K562 (cell line): ENCODE measurements at regions not wholly inside any gene's neighbourhood (a gene's known extent, or its start where the extent isn't known, plus 50 kb on each side); places are given as distances from the start of the nearest gene placed in this dataset.

Experiments used
- ATAC-seq: fragments of 200-7000 bp; cut with Tn5 transposase; 3 replicates; pipeline ENCODE4 v1.9.1; 2020; ENCODE audit warnings: moderate library complexity
- BruUV-seq: library from RNA; stranded (reverse); fragments of 400-500 nt; replicated peaks from 2 replicates; lab custom pipeline; 2021; lab: Mats Ljungman, UMichigan
- CTCF ChIA-PET: fragments of 300-600 bp; formaldehyde crosslinking; extraction: SDS; loops from one replicate; lab custom pipeline; 2021; ENCODE audit warnings: low intra/inter-chr PET ratio; lab: Yijun Ruan, JAX
- POLR2A ChIA-PET: fragments of 300-600, 350-650 bp; sonication (Branson Sonifier 250); formaldehyde crosslinking; extraction: SDS; loops from one replicate; lab custom pipeline; 2021; ENCODE audit warnings: antibody characterized with exemption, inconsistent platforms; lab: Yijun Ruan, JAX
- DNase-seq, 4 experiments: peaks; one replicate each; pipeline versions ENCODE4 v3.0.0 to v3.0.0-alpha.2; 2011 to 2018; ENCODE audit warnings: low spot score in 3 of 4, mixed read lengths in 3 of 4; ENCODE audit errors: extremely low read depth in 1 of 4
- FAIRE-seq: peaks from 2 replicates; lab custom pipeline; 2011; peaks lifted over from hg19 to GRCh38; lab: Jason Lieb, UNC
- H2AFZ ChIP-seq: 2 replicates; pipeline ENCODE4 v1.6.0; 2011; ENCODE audit warnings: low read depth, low read length, control low read depth, inconsistent platforms
- H3K27ac ChIP-seq: fragments of 200-600 bp; 3 replicates; pipeline ENCODE4 v1.8.0; 2011; ENCODE audit warnings: low read depth, mild to moderate bottlenecking, control low read depth, inconsistent platforms, low read length, moderate library complexity, mixed read lengths; ENCODE audit errors: extremely low read depth
- H3K27me3 ChIP-seq, 2 experiments: fragments of 300-600 bp in 1 of 2; 2 replicates in 1 of 2; 3 replicates in 1 of 2; pipeline versions ENCODE4 v1.6.0 to v1.8.0; 2011; ENCODE audit warnings: inconsistent platforms in 2 of 2, low read length in 2 of 2, mild to moderate bottlenecking in 1 of 2, mixed read lengths in 1 of 2, moderate library complexity in 1 of 2; ENCODE audit not compliant: control insufficient read depth in 2 of 2, insufficient read depth in 2 of 2
- H3K36me3 ChIP-seq: fragments of 300-600 bp; 3 replicates; pipeline ENCODE4 v1.8.0; 2011; ENCODE audit warnings: mild to moderate bottlenecking, low read length, inconsistent platforms; ENCODE audit not compliant: control insufficient read depth, insufficient read depth
- H3K4me1 ChIP-seq, 2 experiments: fragments of 200-600 bp in 1 of 2; replicated peaks in 1 of 2; 2 replicates in 1 of 2; 3 replicates in 1 of 2; pipeline versions ENCODE4 v1.5.1 to v1.8.0; 2011; ENCODE audit warnings: inconsistent platforms in 2 of 2, low read length in 2 of 2, mild to moderate bottlenecking in 1 of 2, mixed read lengths in 1 of 2, moderate library complexity in 1 of 2; ENCODE audit not compliant: control insufficient read depth in 2 of 2, insufficient read depth in 2 of 2
- H3K4me2 ChIP-seq: 2 replicates; pipeline ENCODE4 v1.6.1; 2011; ENCODE audit warnings: low read length, control low read depth, inconsistent platforms, mixed read lengths; ENCODE audit not compliant: insufficient read depth
- H3K4me3 ChIP-seq: fragments of 200-600 bp; sonication (generic), shearing (Covaris generic); 2 replicates; pipeline ENCODE4 v1.5.1; 2016; ENCODE audit warnings: control low read depth, inconsistent platforms
- H3K79me2 ChIP-seq: fragments of 200-600 bp; 3 replicates; pipeline ENCODE4 v1.8.0; 2011; ENCODE audit warnings: low read length, inconsistent platforms; ENCODE audit not compliant: control insufficient read depth, insufficient read depth
- H3K9ac ChIP-seq, 2 experiments: 2 replicates each; pipeline versions ENCODE4 v1.6.0 to v1.6.1; 2011; ENCODE audit warnings: low read depth in 2 of 2, low read length in 2 of 2, control low read depth in 1 of 2, inconsistent platforms in 1 of 2, mild to moderate bottlenecking in 1 of 2, mixed read lengths in 1 of 2; ENCODE audit not compliant: insufficient read depth in 1 of 2
- H3K9me1 ChIP-seq: one replicate; pipeline ENCODE4 v1.6.0; 2011; ENCODE audit warnings: inconsistent platforms, mild to moderate bottlenecking, low read length, moderate library complexity; ENCODE audit not compliant: control insufficient read depth, insufficient read depth
- H3K9me3 ChIP-seq: replicated peaks from 2 replicates; pipeline ENCODE4 v1.5.1; 2011; ENCODE audit warnings: low read depth, low read length, inconsistent platforms; ENCODE audit not compliant: control insufficient read depth, insufficient read depth
- H4K20me1 ChIP-seq: replicated peaks from 2 replicates; pipeline ENCODE4 v1.6.1; 2011; ENCODE audit warnings: low read length, inconsistent platforms, mixed read lengths; ENCODE audit not compliant: control insufficient read depth, insufficient read depth
- BRD9 ChIP-seq: fragments of 450-650 bp; IDR thresholded peaks from 2 replicates; pipeline ENCODE4 v1.6.1; 2018; ENCODE audit warnings: low read depth; ENCODE audit not compliant: partially characterized antibody
- DIDO1 ChIP-seq: fragments of 450-650 bp; IDR thresholded peaks from 2 replicates; pipeline ENCODE4 v1.6.1; 2016; ENCODE audit warnings: low read depth, missing biosample characterization, missing genetic modification characterization
- HMG20A ChIP-seq: fragments of 450-650 bp; formaldehyde crosslinking; conservative IDR thresholded peaks from 2 replicates; pipeline ENCODE4 v1.4.0; 2020; ENCODE audit warnings: mild to moderate bottlenecking, mixed read lengths
- MCM7 ChIP-seq, 2 experiments: fragments of 450-650 bp; IDR thresholded peaks; 2 replicates each; pipeline ENCODE4 v1.6.1; 2016 to 2018
- PHB ChIP-seq: fragments of 250-450 bp; sonication (Bioruptor Pico); IDR thresholded peaks from 2 replicates; pipeline ENCODE4 v1.5.0; 2021
- RUNX1 ChIP-seq: sonication (generic); IDR thresholded peaks from 2 replicates; pipeline ENCODE4 v1.6.1; 2016; ENCODE audit warnings: antibody characterized with exemption, low read depth
- SIX5 ChIP-seq, 2 experiments: IDR thresholded peaks; 2 replicates each; pipeline ENCODE4 v1.6.1; 2011; ENCODE audit warnings: low read length in 2 of 2, borderline replicate concordance in 1 of 2, low read depth in 1 of 2, mild to moderate bottlenecking in 1 of 2, moderate library complexity in 1 of 2; ENCODE audit not compliant: insufficient read depth in 1 of 2
- TSC22D4 ChIP-seq: fragments of 450-650 bp; IDR thresholded peaks from 2 replicates; pipeline ENCODE4 v1.6.1; 2016; ENCODE audit warnings: missing genetic modification characterization, missing biosample characterization, control low read depth
- ZNF764 ChIP-seq: fragments of 250-450 bp; sonication (Bioruptor Pico); IDR thresholded peaks from 2 replicates; pipeline ENCODE4 v1.4.0; 2020; ENCODE audit warnings: low read depth, mild to moderate bottlenecking, moderate library complexity
- WGBS: fragments of 100-300 bp; shearing (Covaris generic); methylation state at CpG from one replicate; pipeline ENCODE4 v1.1.6; 2016; ENCODE audit warnings: low coverage, mixed read lengths; ENCODE audit not compliant: insufficient coverage; ENCODE audit errors: missing lambda C conversion rate; 5-methylcytosine and 5-hydroxymethylcytosine counted together
- in situ Hi-C: fragments of 300-500 bp; cut with MboI; formaldehyde crosslinking; loops from 4 replicates; pipeline ENCODE4 v1.15.0; 2018; ENCODE audit warnings: inconsistent platforms, mixed read lengths
- intact Hi-C: fragments of 100-400 bp; cut with micrococcal nuclease; formaldehyde crosslinking; loops from 2 replicates; pipeline ENCODE4 v1.14.2; 2022
- TF ChIP-seq, protein P1 (sequence below): fragments of 250-450 bp; sonication (Bioruptor Pico); IDR thresholded peaks from 2 replicates; pipeline ENCODE4 v1.5.0; 2020; ENCODE audit warnings: mild to moderate bottlenecking

DNA sequence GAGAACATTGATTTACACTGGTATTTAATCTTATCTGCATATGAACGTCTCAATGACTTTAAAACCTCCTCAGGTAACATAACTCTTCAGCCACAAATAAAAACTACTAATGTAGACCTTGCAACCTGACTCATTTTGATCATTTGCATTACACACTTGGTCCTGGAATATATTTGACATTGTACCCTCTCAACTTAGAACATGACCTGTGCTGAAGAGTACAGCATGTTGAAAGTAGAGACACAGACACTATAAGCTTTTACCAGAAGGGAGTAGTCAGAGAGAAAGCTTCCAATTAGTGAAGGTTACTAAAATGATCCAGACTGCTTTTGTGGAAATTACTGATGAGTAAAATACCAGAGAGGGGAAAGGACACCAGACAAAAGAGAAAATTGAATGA lies 390.6 kb upstream of the ANO3 start:
- no peak for TF ChIP-seq MCM7 (IDR thresholded peaks at IDR 0.05)
- TF ChIP-seq PHB (CRISPR knock-in tag) = no peak
- TF ChIP-seq TSC22D4 (tag) = no peak
- TF ChIP-seq, protein P1, sequence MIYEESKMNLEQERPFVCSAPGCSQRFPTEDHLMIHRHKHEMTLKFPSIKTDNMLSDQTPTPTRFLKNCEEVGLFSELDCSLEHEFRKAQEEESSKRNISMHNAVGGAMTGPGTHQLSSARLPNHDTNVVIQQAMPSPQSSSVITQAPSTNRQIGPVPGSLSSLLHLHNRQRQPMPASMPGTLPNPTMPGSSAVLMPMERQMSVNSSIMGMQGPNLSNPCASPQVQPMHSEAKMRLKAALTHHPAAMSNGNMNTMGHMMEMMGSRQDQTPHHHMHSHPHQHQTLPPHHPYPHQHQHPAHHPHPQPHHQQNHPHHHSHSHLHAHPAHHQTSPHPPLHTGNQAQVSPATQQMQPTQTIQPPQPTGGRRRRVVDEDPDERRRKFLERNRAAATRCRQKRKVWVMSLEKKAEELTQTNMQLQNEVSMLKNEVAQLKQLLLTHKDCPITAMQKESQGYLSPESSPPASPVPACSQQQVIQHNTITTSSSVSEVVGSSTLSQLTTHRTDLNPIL = no peak
- no peak for TF ChIP-seq DIDO1 (tag)
- TF ChIP-seq HMG20A (CRISPR knock-in tag) = no peak
- no peak for TF ChIP-seq ZNF764 (CRISPR knock-in tag)
- no peak for TF ChIP-seq BRD9
- no peak for TF ChIP-seq RUNX1
- no peak for TF ChIP-seq SIX5 (IDR thresholded peaks at IDR 0.05; ENCODE audit: borderline replicate concordance in 1 of 2, insufficient read depth in 1 of 2, low read depth in 1 of 2, low read length in 2 of 2)
- Histone ChIP-seq H3K27me3 (no peaks in the 10 kb centered on the region), H3K4me1 (no peaks in the 10 kb centered on the region), H3K9ac (no peak overlapping the region), H3K9me3 (no peaks in the 10 kb centered on the region), H3K79me2 (no peaks in the 10 kb centered on the region), H3K4me2 (no peak overlapping the region), H2AFZ (no peak overlapping the region), H3K4me3 (no peak overlapping the region), H4K20me1 (no peaks in the 10 kb centered on the region), H3K36me3 (no peaks in the 10 kb centered on the region), H3K27ac (no peak overlapping the region), H3K9me1 (no peaks in the 10 kb centered on the region)
- ChIA-PET CTCF (no interaction called here), POLR2A (no interaction called here)
- no TSS peak for BruUV-seq
- DNase-seq = no peak
- FAIRE-seq = no peak
- WGBS = 0% methylated on average over 1 of the region's 1 CpG
- no peak for ATAC-seq
- intact Hi-C loops = no loop called here
- in situ Hi-C loops = no loop called here
